ENCODE measurements at regions not wholly inside any gene's neighbourhood (a gene's known extent, or its start where the extent isn't known, plus 50 kb on each side); places are given as distances from the start of the nearest gene placed in this dataset.

DNA sequence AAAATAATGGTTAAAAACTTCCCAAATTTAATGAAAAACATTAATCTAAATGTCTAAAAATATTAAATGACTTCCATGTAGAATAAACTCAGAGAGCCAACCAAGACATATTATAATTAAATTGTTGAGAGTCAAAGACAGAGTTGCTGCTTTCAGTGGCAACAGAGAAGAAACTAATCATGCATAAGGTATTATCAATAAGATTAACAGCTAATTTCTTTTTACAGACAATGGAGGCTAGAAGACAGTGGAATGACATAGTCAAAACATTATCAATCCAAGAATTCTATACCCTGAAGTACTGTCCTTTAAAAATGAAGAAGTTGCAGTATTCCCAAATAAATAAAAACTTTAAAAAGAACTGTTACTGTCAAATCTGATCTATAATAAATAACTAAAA is 268.7 kb downstream of the IRX2 start:
- no peak overlapping the region for H3K4me2 ChIP-seq
- no peak overlapping the region for H3K27ac ChIP-seq
- no peaks in the 10 kb centered on the region for H4K20me1 ChIP-seq (ENCODE audit: low read depth)
- H3K4me3 ChIP-seq = no peak overlapping the region
- Mint-ChIP-seq H3K4me1 (peaks cover 4% of the 10 kb centered on the region), H3K9me3 (peaks cover 44% of the 10 kb centered on the region), H3K36me3 (peaks cover 3% of the 10 kb centered on the region), H3K4me3 (no peak overlapping the region), H3K27ac (no peak overlapping the region), H3K27me3 (ENCODE audit: insufficient read depth, low read depth) (no peaks in the 10 kb centered on the region)
- H3F3A ChIP-seq (ENCODE audit: low read depth) = no peaks in the 10 kb centered on the region
- H2AFZ ChIP-seq (replicated peaks) = no peak overlapping the region
- H3K9ac ChIP-seq = no peak overlapping the region
- TF ChIP-seq EZH2phosphoT487 (IDR thresholded peaks at IDR 0.05) (no peak), EZH2 (IDR thresholded peaks at IDR 0.05) (no peak)
- TF ChIP-seq, protein P1, sequence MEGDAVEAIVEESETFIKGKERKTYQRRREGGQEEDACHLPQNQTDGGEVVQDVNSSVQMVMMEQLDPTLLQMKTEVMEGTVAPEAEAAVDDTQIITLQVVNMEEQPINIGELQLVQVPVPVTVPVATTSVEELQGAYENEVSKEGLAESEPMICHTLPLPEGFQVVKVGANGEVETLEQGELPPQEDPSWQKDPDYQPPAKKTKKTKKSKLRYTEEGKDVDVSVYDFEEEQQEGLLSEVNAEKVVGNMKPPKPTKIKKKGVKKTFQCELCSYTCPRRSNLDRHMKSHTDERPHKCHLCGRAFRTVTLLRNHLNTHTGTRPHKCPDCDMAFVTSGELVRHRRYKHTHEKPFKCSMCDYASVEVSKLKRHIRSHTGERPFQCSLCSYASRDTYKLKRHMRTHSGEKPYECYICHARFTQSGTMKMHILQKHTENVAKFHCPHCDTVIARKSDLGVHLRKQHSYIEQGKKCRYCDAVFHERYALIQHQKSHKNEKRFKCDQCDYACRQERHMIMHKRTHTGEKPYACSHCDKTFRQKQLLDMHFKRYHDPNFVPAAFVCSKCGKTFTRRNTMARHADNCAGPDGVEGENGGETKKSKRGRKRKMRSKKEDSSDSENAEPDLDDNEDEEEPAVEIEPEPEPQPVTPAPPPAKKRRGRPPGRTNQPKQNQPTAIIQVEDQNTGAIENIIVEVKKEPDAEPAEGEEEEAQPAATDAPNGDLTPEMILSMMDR (IDR thresholded peaks at IDR 0.05) = no peak
- peaks cover 16% of the 10 kb centered on the region for H3K9me3 ChIP-seq (ENCODE audit: low read depth)
- no peak for DNase-seq (ENCODE audit: low spot score)
- H3K36me3 ChIP-seq = peaks cover 4% of the 10 kb centered on the region
- no peaks in the 10 kb centered on the region for H3K4me1 ChIP-seq
- no peaks in the 10 kb centered on the region for H3K79me2 ChIP-seq (ENCODE audit: low read depth)
- no peaks in the 10 kb centered on the region for H3K27me3 ChIP-seq

DNA sequence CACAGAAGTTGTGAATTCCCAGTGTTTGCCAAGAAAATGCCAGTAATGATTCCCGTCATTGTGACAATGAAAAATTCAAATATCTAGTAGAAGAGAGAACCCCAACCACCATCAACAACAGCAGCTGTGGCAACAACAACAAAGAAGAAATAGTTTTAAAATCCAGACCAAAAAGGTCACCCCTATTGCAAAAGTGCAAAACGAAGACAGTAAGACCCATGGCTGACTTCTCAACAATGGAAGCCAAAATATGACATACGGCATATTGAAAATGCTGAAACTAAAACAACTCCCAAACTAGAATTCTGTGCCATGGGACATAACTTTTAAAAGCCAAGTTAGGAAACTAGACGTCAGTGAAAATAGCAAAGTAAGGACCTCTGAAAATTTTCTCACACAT is 270.6 kb downstream of the IRX2 start:
- Mint-ChIP-seq H3K4me3 (no peak overlapping the region), H3K9me3 (peaks cover 41% of the 10 kb centered on the region), H3K27ac (no peak overlapping the region), H3K4me1 (peaks cover 4% of the 10 kb centered on the region), H3K27me3 (ENCODE audit: insufficient read depth, low read depth) (no peaks in the 10 kb centered on the region), H3K36me3 (peaks cover 3% of the 10 kb centered on the region)
- no peaks in the 10 kb centered on the region for H4K20me1 ChIP-seq (ENCODE audit: low read depth)
- TF ChIP-seq, protein P1 (IDR thresholded peaks at IDR 0.05) = no peak
- TF ChIP-seq EZH2 (IDR thresholded peaks at IDR 0.05) (no peak), EZH2phosphoT487 (IDR thresholded peaks at IDR 0.05) (no peak)
- DNase-seq (ENCODE audit: low spot score) = no peak
- H3F3A ChIP-seq (ENCODE audit: low read depth) = no peaks in the 10 kb centered on the region
- H3K27me3 ChIP-seq = no peaks in the 10 kb centered on the region
- no peak overlapping the region for H3K9ac ChIP-seq
- peaks cover 9% of the 10 kb centered on the region for H3K9me3 ChIP-seq (ENCODE audit: low read depth)
- no peak overlapping the region for H3K4me2 ChIP-seq
- no peaks in the 10 kb centered on the region for H3K4me1 ChIP-seq
- H2AFZ ChIP-seq (replicated peaks) = no peak overlapping the region
- no peak overlapping the region for H3K4me3 ChIP-seq
- peaks cover 4% of the 10 kb centered on the region for H3K36me3 ChIP-seq
- H3K27ac ChIP-seq = no peak overlapping the region
- H3K79me2 ChIP-seq (ENCODE audit: low read depth) = no peaks in the 10 kb centered on the region

DNA sequence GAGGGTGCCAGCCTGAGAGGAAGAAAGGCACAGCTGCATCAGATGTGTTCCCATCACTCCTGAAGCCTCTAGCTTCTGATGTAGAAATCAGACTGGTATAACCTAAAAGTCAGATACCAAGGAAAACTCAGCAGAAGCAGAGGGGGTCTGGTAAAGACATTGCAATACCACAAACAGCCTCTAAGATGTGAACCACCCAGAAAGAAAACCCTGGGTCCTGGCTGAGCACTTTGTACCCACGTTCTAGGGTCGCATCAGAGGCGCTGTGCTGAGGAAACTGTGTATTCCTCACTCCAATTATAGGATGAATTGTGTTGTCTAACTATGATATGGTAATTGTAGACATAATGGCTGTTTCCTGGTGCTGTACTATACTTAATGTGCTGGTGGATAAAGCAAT is 275.6 kb downstream of the IRX2 start:
- Histone ChIP-seq H3K79me2 (ENCODE audit: low read depth) (no peaks in the 10 kb centered on the region), H3K4me2 (no peak overlapping the region), H3K4me3 (no peak overlapping the region), H3K4me1 (no peaks in the 10 kb centered on the region), H4K20me1 (ENCODE audit: low read depth) (no peaks in the 10 kb centered on the region), H3K27ac (no peak overlapping the region), H3F3A (ENCODE audit: low read depth) (no peaks in the 10 kb centered on the region), H3K9me3 (ENCODE audit: low read depth) (no peaks in the 10 kb centered on the region), H3K27me3 (no peaks in the 10 kb centered on the region), H3K36me3 (no peaks in the 10 kb centered on the region), H2AFZ (replicated peaks) (no peak overlapping the region), H3K9ac (no peak overlapping the region)
- Mint-ChIP-seq H3K36me3 (peaks cover 5% of the 10 kb centered on the region), H3K9me3 (peaks cover 16% of the 10 kb centered on the region), H3K27ac (peak overlapping the region; percentile 79), H3K27me3 (ENCODE audit: insufficient read depth, low read depth) (no peaks in the 10 kb centered on the region), H3K4me3 (no peak overlapping the region), H3K4me1 (peaks cover 4% of the 10 kb centered on the region)
- TF ChIP-seq EZH2 (IDR thresholded peaks at IDR 0.05) (no peak), EZH2phosphoT487 (IDR thresholded peaks at IDR 0.05) (no peak)
- TF ChIP-seq, protein P1 (IDR thresholded peaks at IDR 0.05) = peak; percentile 9
- DNase-seq (ENCODE audit: low spot score) = no peak

All from neural progenitor cell (in vitro differentiated cells).